Trophoblast cell (in vitro differentiated cells and primary cell): ENCODE measurements at regions not wholly inside any gene's neighbourhood (a gene's known extent, or its start where the extent isn't known, plus 50 kb on each side); places are given as distances from the start of the nearest gene placed in this dataset.
A peak's percentile ranks its signal among the peaks of the same experiment; 100 is the strongest.

ENCODE experiments used
- DNase-seq, 2 donors: peaks; one replicate each; pipeline ENCODE4 v3.0.0-alpha.2; 2016
- H2AFZ ChIP-seq: 2 replicates; pipeline ENCODE4 v1.6.1; 2013; ENCODE audit warnings: low read length, moderate library complexity, mild to moderate bottlenecking; ENCODE audit not compliant: insufficient read depth, poor library complexity
- H2AK5ac ChIP-seq: 2 replicates; pipeline ENCODE4 v1.6.1; 2013; ENCODE audit warnings: mild to moderate bottlenecking, low read length
- H2BK120ac ChIP-seq: 2 replicates; pipeline ENCODE4 v1.6.1; 2013; ENCODE audit warnings: low read length, mild to moderate bottlenecking, moderate library complexity; ENCODE audit not compliant: insufficient read depth, poor library complexity
- H2BK12ac ChIP-seq: 2 replicates; pipeline ENCODE4 v1.6.1; 2013; ENCODE audit warnings: mild to moderate bottlenecking, low read length, moderate library complexity
- H2BK5ac ChIP-seq: 2 replicates; pipeline ENCODE4 v1.6.1; 2013; ENCODE audit warnings: low read length, low read depth, moderate library complexity, mild to moderate bottlenecking; ENCODE audit not compliant: poor library complexity
- H3K14ac ChIP-seq: 2 replicates; pipeline ENCODE4 v1.6.1; 2013; ENCODE audit warnings: mild to moderate bottlenecking, low read length
- H3K18ac ChIP-seq: 2 replicates; pipeline ENCODE4 v1.6.1; 2013; ENCODE audit warnings: mild to moderate bottlenecking, low read length
- H3K23ac ChIP-seq: 2 replicates; pipeline ENCODE4 v1.6.1; 2013; ENCODE audit warnings: low read length
- H3K27ac ChIP-seq: 2 replicates; pipeline ENCODE4 v1.5.1; 2013; ENCODE audit warnings: low read depth, mild to moderate bottlenecking, inconsistent platforms, low read length, moderate library complexity
- H3K27me3 ChIP-seq: 2 replicates; pipeline ENCODE4 v1.6.1; 2013; ENCODE audit warnings: inconsistent platforms, mild to moderate bottlenecking, low read length, moderate library complexity; ENCODE audit not compliant: insufficient read depth
- H3K36me3 ChIP-seq, 2 experiments: 1 replicate in 1 of 2; 2 replicates in 1 of 2; pipeline ENCODE4 v1.6.1; 2013; ENCODE audit warnings: low read length in 2 of 2, mild to moderate bottlenecking in 2 of 2, moderate library complexity in 1 of 2; ENCODE audit not compliant: insufficient read depth in 2 of 2, control insufficient read depth in 1 of 2
- H3K4ac ChIP-seq: 2 replicates; pipeline ENCODE4 v1.6.1; 2013; ENCODE audit warnings: low read depth, mild to moderate bottlenecking, low read length, moderate library complexity
- H3K4me1 ChIP-seq, 2 experiments: 1 replicate in 1 of 2; 2 replicates in 1 of 2; pipeline ENCODE4 v1.6.1; 2013; ENCODE audit warnings: low read length in 2 of 2, mild to moderate bottlenecking in 2 of 2, moderate library complexity in 1 of 2; ENCODE audit not compliant: insufficient read depth in 2 of 2, control insufficient read depth in 1 of 2
- H3K4me2 ChIP-seq: 2 replicates; pipeline ENCODE4 v1.6.1; 2013; ENCODE audit warnings: inconsistent platforms, mild to moderate bottlenecking, low read length, moderate library complexity
- H3K4me3 ChIP-seq: 2 replicates; pipeline ENCODE4 v1.5.1; 2013; ENCODE audit warnings: mild to moderate bottlenecking, low read depth, low read length, inconsistent platforms
- H3K79me1 ChIP-seq: one replicate; pipeline ENCODE4 v1.6.1; 2013; ENCODE audit warnings: low read length
- H3K79me2 ChIP-seq: 2 replicates; pipeline ENCODE4 v1.6.1; 2013; ENCODE audit warnings: low read length, mild to moderate bottlenecking; ENCODE audit not compliant: control insufficient read depth, insufficient read depth, poor library complexity
- H3K9ac ChIP-seq: 2 replicates; pipeline ENCODE4 v1.6.1; 2013; ENCODE audit warnings: mild to moderate bottlenecking, low read length
- H3K9me3 ChIP-seq: 2 replicates; pipeline ENCODE4 v1.6.1; 2013; ENCODE audit warnings: low read depth, mild to moderate bottlenecking, control low read depth, inconsistent platforms, low read length; ENCODE audit not compliant: insufficient read depth
- H4K12ac ChIP-seq: 2 replicates; pipeline ENCODE4 v1.6.1; 2013; ENCODE audit warnings: low read depth, mild to moderate bottlenecking, low read length, moderate library complexity
- H4K8ac ChIP-seq: 2 replicates; pipeline ENCODE4 v1.6.1; 2013; ENCODE audit warnings: low read depth, mild to moderate bottlenecking, low read length, moderate library complexity
- H4K91ac ChIP-seq: one replicate; pipeline ENCODE4 v1.6.1; 2013; ENCODE audit warnings: low read depth, mild to moderate bottlenecking, low read length, moderate library complexity
- WGBS: extraction: QIAGEN DNeasy Blood & Tissue Kit; methylation state at CpG from one replicate; pipeline ENCODE4 v1.1.7; 2013; ENCODE audit warnings: missing lambda C conversion rate; ENCODE audit not compliant: insufficient read length, insufficient coverage; ENCODE audit errors: extremely low coverage; 5-methylcytosine and 5-hydroxymethylcytosine counted together

GRCh38 chr3:81291586-81291985, 469.9 kb downstream of the GBE1 start:
- H2AK5ac ChIP-seq = no peak overlapping the region

GRCh38 chr3:81289676-81290075, 471.8 kb downstream of the GBE1 start:
- H3K18ac ChIP-seq = no peak overlapping the region
- no peaks in the 10 kb centered on the region for H3K27me3 ChIP-seq
- no peak overlapping the region for H3K4me2 ChIP-seq
- no peak overlapping the region for H2AFZ ChIP-seq
- no peak overlapping the region for H3K4ac ChIP-seq
- H3K36me3 ChIP-seq = no peaks in the 10 kb centered on the region
- no peak overlapping the region for H2BK5ac ChIP-seq
- H4K91ac ChIP-seq = no peak overlapping the region
- no CpG with 5 or more reads among the region's 3 CpGs for WGBS
- no peak for DNase-seq
- H2BK120ac ChIP-seq = no peak overlapping the region
- no peaks in the 10 kb centered on the region for H3K4me1 ChIP-seq
- no peak overlapping the region for H2AK5ac ChIP-seq
- H3K27ac ChIP-seq = no peak overlapping the region
- H3K14ac ChIP-seq = no peak overlapping the region
- no peaks in the 10 kb centered on the region for H3K79me2 ChIP-seq
- no peak overlapping the region for H3K23ac ChIP-seq
- no peak overlapping the region for H2BK12ac ChIP-seq
- H4K8ac ChIP-seq = no peak overlapping the region
- H3K4me3 ChIP-seq = no peak overlapping the region
- no peak overlapping the region for H3K9ac ChIP-seq
- H3K9me3 ChIP-seq = no peaks in the 10 kb centered on the region
- no peak overlapping the region for H4K12ac ChIP-seq
- peaks cover 3% of the 10 kb centered on the region for H3K79me1 ChIP-seq

More at GRCh38 chr3:81291586-81291985, 469.9 kb downstream of the GBE1 start:
- no peak overlapping the region for H3K9ac ChIP-seq
- H3K4me1 ChIP-seq = no peaks in the 10 kb centered on the region
- DNase-seq = no peak
- no peak overlapping the region for H3K4me2 ChIP-seq
- no peak overlapping the region for H2BK120ac ChIP-seq
- no peaks in the 10 kb centered on the region for H3K79me2 ChIP-seq
- no peak overlapping the region for H3K27ac ChIP-seq
- no peak overlapping the region for H3K23ac ChIP-seq
- no peak overlapping the region for H2BK12ac ChIP-seq
- no peak overlapping the region for H3K4ac ChIP-seq
- H2AFZ ChIP-seq = no peak overlapping the region
- H3K9me3 ChIP-seq = no peaks in the 10 kb centered on the region
- peaks cover 4% of the 10 kb centered on the region for H3K79me1 ChIP-seq
- H3K27me3 ChIP-seq = no peaks in the 10 kb centered on the region
- H4K8ac ChIP-seq = no peak overlapping the region
- no peak overlapping the region for H4K91ac ChIP-seq
- H3K36me3 ChIP-seq = no peaks in the 10 kb centered on the region
- no CpG with 5 or more reads among the region's 1 CpG for WGBS
- H3K18ac ChIP-seq = no peak overlapping the region
- no peak overlapping the region for H3K14ac ChIP-seq
- H4K12ac ChIP-seq = no peak overlapping the region
- H3K4me3 ChIP-seq = no peak overlapping the region
- H2BK5ac ChIP-seq = no peak overlapping the region

GRCh38 chr3:81279481-81280379, 481.7 kb downstream of the GBE1 start:
- H3K14ac ChIP-seq = no peak overlapping the region
- no peaks in the 10 kb centered on the region for H3K27me3 ChIP-seq
- H4K91ac ChIP-seq = no peak overlapping the region
- no peak overlapping the region for H3K27ac ChIP-seq
- H3K79me2 ChIP-seq = no peaks in the 10 kb centered on the region
- no peak overlapping the region for H3K23ac ChIP-seq
- no peak overlapping the region for H3K18ac ChIP-seq
- H3K4me2 ChIP-seq = no peak overlapping the region
- no peaks in the 10 kb centered on the region for H3K36me3 ChIP-seq
- DNase-seq = peak in 1 of 2 donors; percentile 47
- no peaks in the 10 kb centered on the region for H3K9me3 ChIP-seq
- no peak overlapping the region for H2BK12ac ChIP-seq
- H3K79me1 ChIP-seq = no peaks in the 10 kb centered on the region
- H3K4me3 ChIP-seq = no peak overlapping the region
- H2BK5ac ChIP-seq = no peak overlapping the region
- no peak overlapping the region for H3K4ac ChIP-seq
- no peak overlapping the region for H2BK120ac ChIP-seq
- H3K4me1 ChIP-seq = no peaks in the 10 kb centered on the region
- no peak overlapping the region for H4K8ac ChIP-seq
- no peak overlapping the region for H2AFZ ChIP-seq
- no CpG with 5 or more reads among the region's 4 CpGs for WGBS
- no peak overlapping the region for H4K12ac ChIP-seq
- H2AK5ac ChIP-seq = no peak overlapping the region
- H3K9ac ChIP-seq = no peak overlapping the region

- Histone ChIP-seq H2BK120ac (no peak overlapping the region), H3K4me2 (no peak overlapping the region), H3K4ac (no peak overlapping the region), H4K8ac (no peak overlapping the region), H3K27ac (no peak overlapping the region), H2BK5ac (no peak overlapping the region), H4K12ac (no peak overlapping the region), H3K4me3 (no peak overlapping the region), H3K23ac (no peak overlapping the region), H2BK12ac (no peak overlapping the region), H3K14ac (no peak overlapping the region), H3K9me3 (no peaks in the 10 kb centered on the region), H3K4me1 (no peaks in the 10 kb centered on the region), H4K91ac (no peak overlapping the region), H3K36me3 (no peaks in the 10 kb centered on the region), H3K79me1 (no peaks in the 10 kb centered on the region), H3K27me3 (no peaks in the 10 kb centered on the region), H2AK5ac (no peak overlapping the region), H3K9ac (no peak overlapping the region), H3K79me2 (no peaks in the 10 kb centered on the region), H3K18ac (no peak overlapping the region), H2AFZ (no peak overlapping the region)
- DNase-seq = no peak
These were observed 483.6 kb downstream of the GBE1 start for GRCh38 chr3:81277853-81278252.
